HG03066 (cell line): ENCODE measurements at regions not wholly inside any gene's neighbourhood (a gene's known extent, or its start where the extent isn't known, plus 50 kb on each side); places are given as distances from the start of the nearest gene placed in this dataset.
"Not testable (repeated sequence)": the region's sequence is repeated elsewhere in the genome, so short reads cannot be mapped to it uniquely, and the experiment has no call there.

Experiments used
- ATAC-seq: cut with Tn5 transposase; IDR thresholded peaks from one replicate; pipeline ENCODE4 v1.9.1; 2021; ENCODE audit warnings: low read depth; ENCODE audit not compliant: unreplicated experiment

- no peak for ATAC-seq
These were observed 1098.2 kb downstream of the ZPLD1 start for GRCh38 chr3:103532986-103533385.

- no peak for ATAC-seq
These were observed 1119.6 kb downstream of the ZPLD1 start for GRCh38 chr3:103554451-103554850.

- ATAC-seq: not testable (repeated sequence)
These were observed 1129.3 kb downstream of the ZPLD1 start for GRCh38 chr3:103564116-103564515.

DNA sequence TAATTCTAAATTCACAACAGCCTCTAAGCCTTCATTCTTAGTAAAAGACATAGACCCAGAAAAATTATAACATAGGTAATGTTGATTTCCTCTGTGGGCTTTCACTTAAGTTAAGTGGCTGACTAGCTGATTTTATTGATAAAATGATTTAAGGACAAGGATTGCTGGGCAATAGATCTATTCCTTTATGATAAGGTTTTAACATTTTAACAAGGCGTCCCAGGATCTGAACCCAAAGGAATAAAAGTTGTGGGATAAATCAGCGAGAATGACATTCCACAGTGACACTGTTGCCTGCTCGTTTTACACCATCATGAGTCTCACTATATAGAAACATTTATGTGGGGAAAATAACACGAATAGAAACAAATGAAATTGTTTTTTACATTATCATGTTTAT lies 1151.0 kb downstream of the ZPLD1 start:
- ATAC-seq: no peak

DNA sequence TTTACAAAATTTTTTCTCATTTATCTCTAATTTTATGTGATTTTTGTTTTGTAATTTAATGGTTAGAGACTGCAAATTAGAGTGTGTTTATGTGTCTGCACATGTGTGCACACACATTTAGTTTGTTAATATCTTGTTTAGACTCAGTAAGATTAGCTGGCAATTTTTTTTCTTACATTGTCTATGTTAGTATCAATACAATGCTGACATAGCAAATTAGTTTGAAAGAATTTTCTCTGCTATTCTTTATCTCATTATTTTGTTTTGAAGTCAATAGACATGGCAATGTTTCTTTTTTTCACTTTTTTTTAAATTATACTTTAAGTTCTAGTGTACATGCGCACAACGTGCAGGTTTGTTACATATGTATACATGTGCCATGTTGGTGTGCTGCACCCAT lies 1155.0 kb downstream of the ZPLD1 start:
- no peak for ATAC-seq

GRCh38 chr3:103600844-103601243 lies 1166.0 kb downstream of the ZPLD1 start:
- ATAC-seq: no peak

DNA sequence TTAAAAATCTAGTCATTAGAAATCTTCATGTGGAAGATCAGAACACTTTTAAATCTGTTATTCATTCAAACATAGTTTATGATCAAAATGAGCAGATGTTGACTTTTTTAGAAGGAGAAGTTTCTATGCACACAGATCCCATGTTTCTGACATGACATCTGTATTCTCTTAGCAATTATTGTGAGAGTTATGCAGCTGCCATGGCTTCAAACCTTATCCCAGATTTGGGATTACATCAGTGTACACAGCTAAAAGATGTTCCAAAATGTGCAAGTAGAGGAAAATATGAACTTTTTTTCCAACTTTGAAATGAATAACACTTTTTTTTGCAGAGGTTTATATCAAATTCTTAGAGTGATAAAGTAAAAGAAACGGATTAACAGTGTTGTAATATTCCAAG lies 1166.9 kb downstream of the ZPLD1 start:
- no peak for ATAC-seq

- no peak for ATAC-seq
These were observed 1174.7 kb downstream of the ZPLD1 start for GRCh38 chr3:103609472-103609871.

DNA sequence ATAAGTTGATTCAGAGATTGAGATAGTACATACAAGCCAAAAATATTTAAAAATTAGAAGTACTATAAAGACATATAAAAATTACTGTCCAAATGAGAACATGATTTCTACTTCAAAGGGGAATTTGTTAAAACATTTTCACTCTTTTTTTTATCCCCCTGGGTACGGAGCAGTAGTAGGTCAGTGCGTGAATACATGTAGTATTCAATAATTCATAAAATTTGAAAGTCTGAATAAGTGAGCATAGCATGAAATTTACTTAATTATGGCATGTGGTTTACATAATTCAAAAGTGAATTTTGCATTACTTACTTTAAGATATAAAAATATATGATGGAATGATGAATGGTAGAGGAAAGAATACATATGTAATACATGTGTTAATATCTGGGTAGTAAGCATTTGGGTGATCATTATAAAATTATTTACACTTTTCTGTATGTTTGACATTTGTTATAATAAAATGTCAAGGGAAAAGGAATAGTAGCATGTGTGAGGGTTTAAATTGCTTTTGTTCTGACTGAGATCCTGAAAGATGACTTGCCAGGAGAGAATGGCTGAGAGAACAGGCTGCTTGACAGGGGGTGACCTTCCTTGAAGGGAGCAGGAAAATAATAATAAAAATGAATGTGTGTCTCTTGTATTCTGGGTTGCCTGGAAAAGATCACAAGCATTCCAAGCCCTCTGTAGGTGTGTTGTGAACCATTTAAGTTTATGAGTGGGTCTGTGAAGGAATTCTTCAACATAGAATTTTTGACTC lies 1178.8 kb downstream of the ZPLD1 start:
- ATAC-seq: no peak

- ATAC-seq: no peak
These were observed 1179.9 kb downstream of the ZPLD1 start for GRCh38 chr3:103614719-103615118.

DNA sequence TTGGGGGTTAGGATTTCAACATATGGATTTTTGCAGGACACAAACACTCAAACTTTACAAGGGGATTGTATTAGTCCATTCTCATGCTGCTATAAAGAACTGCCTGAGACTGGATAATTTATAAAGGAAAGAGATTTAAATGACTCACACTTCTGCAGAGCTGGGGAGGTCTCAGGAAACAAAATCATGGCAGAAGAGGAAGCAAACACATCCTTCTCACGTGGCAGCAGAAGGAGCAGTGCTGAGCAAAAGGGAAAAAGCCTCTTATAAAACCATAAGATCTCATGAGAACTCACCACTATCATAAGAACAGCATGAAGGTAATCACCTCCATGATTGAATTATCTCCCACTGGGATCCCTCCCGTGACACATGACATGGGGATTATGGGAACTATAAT lies 1183.1 kb downstream of the ZPLD1 start:
- no peak for ATAC-seq

- ATAC-seq: no peak
These were observed 1189.5 kb downstream of the ZPLD1 start for GRCh38 chr3:103624271-103624670.

DNA sequence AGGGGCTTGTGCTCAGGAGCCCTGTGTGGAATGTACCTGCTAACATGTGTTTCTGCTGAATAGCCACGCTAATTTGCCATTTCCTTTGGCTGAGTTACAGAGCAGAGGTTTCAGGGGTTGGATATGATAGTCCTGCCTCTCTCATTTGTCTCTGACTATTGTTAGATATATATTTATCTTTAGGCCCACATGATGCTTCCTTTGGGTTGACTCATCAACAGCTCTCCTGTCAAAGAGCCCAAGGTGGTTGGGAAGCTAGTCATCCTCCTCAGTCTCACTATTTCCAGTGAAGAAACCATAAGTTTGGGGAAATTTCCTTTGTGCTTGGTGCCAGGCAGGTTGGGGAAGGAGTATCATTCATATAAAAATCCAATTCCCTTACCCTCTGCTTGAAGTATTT lies 1194.6 kb downstream of the ZPLD1 start:
- no peak for ATAC-seq

GRCh38 chr3:103644450-103644849 lies 1209.6 kb downstream of the ZPLD1 start:
- ATAC-seq: no peak

DNA sequence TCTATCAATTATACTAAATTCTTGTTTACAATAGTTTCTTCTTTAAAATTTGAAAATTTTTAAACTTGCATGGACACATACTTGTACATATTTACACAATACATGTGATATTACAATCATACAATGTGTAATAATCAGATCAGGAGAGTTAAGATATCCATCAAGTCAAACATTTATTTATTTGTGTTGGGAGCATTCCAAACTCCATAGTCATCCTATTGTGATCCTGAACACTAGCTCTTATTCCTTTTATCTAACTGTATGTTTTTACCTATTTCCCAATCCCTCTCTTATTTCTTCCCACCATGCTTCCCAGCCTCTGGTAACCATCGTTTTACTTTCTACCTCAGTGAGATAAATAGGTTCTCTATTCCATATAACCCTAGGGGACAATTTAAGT lies 1219.2 kb downstream of the ZPLD1 start:
- no peak for ATAC-seq

DNA sequence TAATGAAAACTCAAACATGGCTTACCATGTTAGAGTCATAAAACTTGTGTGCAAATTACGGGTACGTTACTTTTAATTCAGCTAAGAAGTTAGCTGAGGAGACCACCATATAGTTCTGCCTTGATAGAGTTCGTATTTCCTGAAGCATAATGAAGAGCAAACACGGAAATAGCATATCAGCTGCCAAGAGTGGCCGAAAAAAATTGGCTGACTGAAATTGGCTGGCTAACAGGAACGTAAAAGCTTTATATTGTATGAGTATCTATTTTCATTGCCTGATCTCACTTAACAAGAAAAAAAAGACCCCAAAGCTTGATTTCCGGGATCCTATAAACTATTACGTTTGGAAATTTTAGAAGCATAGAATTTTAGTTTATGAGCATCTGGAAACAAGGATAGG lies 1222.9 kb downstream of the ZPLD1 start:
- no peak for ATAC-seq

GRCh38 chr3:103660810-103661209 lies 1226.0 kb downstream of the ZPLD1 start:
- ATAC-seq: no peak

DNA sequence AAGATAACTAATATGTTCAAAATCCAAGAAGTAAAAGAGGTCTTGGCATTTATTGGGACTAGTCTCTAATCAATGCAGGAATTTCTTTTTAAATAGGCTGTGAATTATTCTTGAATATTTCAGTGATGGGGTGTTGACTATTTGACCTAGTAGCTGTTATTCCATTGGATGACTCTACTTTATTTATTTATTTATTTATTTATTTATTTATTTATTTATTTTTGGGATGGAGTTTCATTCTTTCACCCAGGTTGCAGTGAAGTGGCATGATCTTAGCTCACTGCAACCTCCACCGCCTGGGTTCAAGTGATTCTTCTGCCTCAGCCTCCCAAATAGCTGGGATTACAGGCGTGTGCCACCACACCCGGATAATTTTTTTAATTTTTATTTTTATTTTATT lies 1227.8 kb downstream of the ZPLD1 start:
- ATAC-seq: no peak

DNA sequence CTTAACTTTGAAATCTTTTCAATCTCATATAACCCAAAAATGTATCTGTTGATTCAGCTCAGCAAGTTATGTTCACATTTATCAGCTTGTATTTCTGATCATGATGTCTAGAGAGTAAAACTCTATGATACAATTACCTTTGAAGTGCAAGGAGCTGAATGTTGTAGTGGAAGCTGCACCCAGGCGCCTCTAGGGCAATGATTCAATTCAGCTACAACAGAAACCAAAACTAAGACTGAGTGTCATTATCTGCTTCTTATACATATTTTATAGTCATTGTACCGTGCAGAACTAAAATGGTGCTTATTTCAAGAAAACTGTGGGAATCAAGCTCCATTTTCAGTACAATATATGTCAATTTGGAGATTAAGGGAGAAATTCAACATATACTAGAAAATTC lies 1237.5 kb downstream of the ZPLD1 start:
- no peak for ATAC-seq

- no peak for ATAC-seq
These were observed 1250.1 kb downstream of the ZPLD1 start for GRCh38 chr3:103684904-103685303.

- no peak for ATAC-seq
These were observed 1251.1 kb downstream of the ZPLD1 start for GRCh38 chr3:103685939-103686338.

- no peak for ATAC-seq
These were observed 1255.7 kb downstream of the ZPLD1 start for GRCh38 chr3:103690536-103690935.

DNA sequence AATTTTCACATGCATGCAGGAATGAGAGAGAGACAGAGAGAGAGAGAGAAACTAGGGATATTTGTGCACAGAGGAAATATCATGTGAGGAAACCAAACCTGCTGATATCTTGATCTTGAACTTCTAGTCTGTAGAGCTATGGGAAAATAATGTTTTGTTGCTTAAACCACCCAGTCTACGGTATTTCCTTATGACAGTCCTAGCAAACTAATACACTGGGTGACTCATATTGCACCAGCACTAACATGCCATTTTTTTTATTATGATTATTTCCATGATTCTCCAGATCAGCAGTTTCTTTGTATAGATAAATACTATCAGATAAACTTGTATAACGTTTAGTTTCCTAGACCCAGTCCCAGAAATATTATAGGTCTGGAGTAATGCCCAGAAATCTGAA lies 1259.0 kb downstream of the ZPLD1 start:
- ATAC-seq: no peak
